Central memory CD8-positive, alpha-beta T cell (primary cell): ENCODE measurements at regions not wholly inside any gene's neighbourhood (a gene's known extent, or its start where the extent isn't known, plus 50 kb on each side); places are given as distances from the start of the nearest gene placed in this dataset.
"Not testable (repeated sequence)": the region's sequence is repeated elsewhere in the genome, so short reads cannot be mapped to it uniquely, and the experiment has no call there.

Experiments
- ATAC-seq: fragments of 150-1000 bp; cut with Tn5 transposase; replicated peaks from 2 replicates; pipeline ENCODE4 v1.10.0; 2022; ENCODE audit warnings: mild to moderate bottlenecking, moderate FRiP score, moderate number of reproducible peaks; ENCODE audit not compliant: poor library complexity, severe bottlenecking; ENCODE audit errors: extremely low read depth
- DNase-seq, 2 donors: peaks; one replicate each; pipeline ENCODE4 v3.0.0; 2021; ENCODE audit warnings: low spot score in 2 of 2
- H3K27ac Mint-ChIP-seq: one replicate; pipeline ENCODE4 v1.8.0; 2022; ENCODE audit warnings: low read depth, mild to moderate bottlenecking, moderate library complexity, mixed read lengths
- H3K27me3 Mint-ChIP-seq: one replicate; pipeline ENCODE4 v1.8.0; 2022; ENCODE audit warnings: mixed read lengths
- H3K36me3 Mint-ChIP-seq: one replicate; pipeline ENCODE4 v1.8.0; 2022; ENCODE audit warnings: mild to moderate bottlenecking, moderate library complexity, mixed read lengths; ENCODE audit not compliant: insufficient read depth
- H3K4me1 Mint-ChIP-seq: one replicate; pipeline ENCODE4 v1.8.0; 2022; ENCODE audit warnings: mixed read lengths
- H3K4me3 Mint-ChIP-seq: one replicate; pipeline ENCODE4 v1.8.0; 2022; ENCODE audit warnings: mild to moderate bottlenecking, moderate library complexity, mixed read lengths
- H3K9me3 Mint-ChIP-seq: one replicate; pipeline ENCODE4 v1.8.0; 2022; ENCODE audit warnings: mixed read lengths

DNA sequence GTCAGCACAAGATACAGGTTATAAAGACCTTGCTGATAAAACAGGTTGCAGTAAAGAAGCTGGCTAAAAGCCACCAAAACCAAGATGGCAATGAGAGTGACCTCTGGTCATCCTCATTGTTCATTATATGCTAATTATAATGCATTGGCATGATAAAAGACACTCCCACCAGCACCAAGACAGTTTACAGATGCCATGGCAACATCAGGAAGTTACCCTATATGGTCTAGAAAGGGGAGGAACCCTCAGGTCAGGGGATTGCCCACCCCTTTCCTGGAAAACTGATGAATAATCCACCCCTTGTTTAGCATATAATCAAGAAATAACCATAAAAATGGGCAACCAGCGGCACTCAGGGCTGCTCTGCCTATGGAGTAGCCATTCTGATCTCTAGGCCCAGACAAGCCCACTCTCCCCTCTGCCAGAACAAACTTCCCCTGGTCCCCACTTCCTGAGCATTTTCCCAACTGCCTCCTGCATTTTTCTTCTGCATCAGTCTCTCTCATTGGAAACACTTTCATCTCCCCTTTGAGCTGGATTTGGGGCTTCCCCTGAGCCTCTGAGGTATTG, 215.3 kb upstream of the SDK2 start:
- H3K4me3 Mint-ChIP-seq, DNase-seq, H3K36me3 Mint-ChIP-seq, H3K9me3 Mint-ChIP-seq, ATAC-seq, H3K4me1 Mint-ChIP-seq, H3K27ac Mint-ChIP-seq: not testable (repeated sequence)
- H3K27me3 Mint-ChIP-seq, result peaks cover 19% of the 10 kb centered on the region

- DNase-seq, result no peak
- no peaks in the 10 kb centered on the region for H3K9me3 Mint-ChIP-seq
- H3K36me3 Mint-ChIP-seq, result no peaks in the 10 kb centered on the region
- no peak overlapping the region for H3K4me3 Mint-ChIP-seq
- ATAC-seq, result no peak
- no peaks in the 10 kb centered on the region for H3K4me1 Mint-ChIP-seq
- peaks cover 35% of the 10 kb centered on the region for H3K27me3 Mint-ChIP-seq
- H3K27ac Mint-ChIP-seq, result no peak overlapping the region
These were observed 217.3 kb upstream of the SDK2 start for GRCh38 chr17:73861543-73861942.

GRCh38 chr17:73863761-73864535, 219.7 kb upstream of the SDK2 start:
- H3K4me3 Mint-ChIP-seq, result no peak overlapping the region
- H3K36me3 Mint-ChIP-seq, result peaks cover 3% of the 10 kb centered on the region
- ATAC-seq, result no peak

GRCh38 chr17:73865831-73866230, 221.6 kb upstream of the SDK2 start:
- no peak for DNase-seq
- H3K4me1 Mint-ChIP-seq, result no peaks in the 10 kb centered on the region
- H3K9me3 Mint-ChIP-seq, result no peaks in the 10 kb centered on the region
- H3K4me3 Mint-ChIP-seq, result no peak overlapping the region
- ATAC-seq, result no peak
- H3K27me3 Mint-ChIP-seq, result peaks cover 17% of the 10 kb centered on the region
- no peak overlapping the region for H3K27ac Mint-ChIP-seq
- peaks cover 3% of the 10 kb centered on the region for H3K36me3 Mint-ChIP-seq

More at GRCh38 chr17:73863761-73864535, 219.7 kb upstream of the SDK2 start:
- no peaks in the 10 kb centered on the region for H3K4me1 Mint-ChIP-seq
- no peaks in the 10 kb centered on the region for H3K9me3 Mint-ChIP-seq
- peaks cover 17% of the 10 kb centered on the region for H3K27me3 Mint-ChIP-seq
- DNase-seq, result no peak
- H3K27ac Mint-ChIP-seq, result no peak overlapping the region

DNA sequence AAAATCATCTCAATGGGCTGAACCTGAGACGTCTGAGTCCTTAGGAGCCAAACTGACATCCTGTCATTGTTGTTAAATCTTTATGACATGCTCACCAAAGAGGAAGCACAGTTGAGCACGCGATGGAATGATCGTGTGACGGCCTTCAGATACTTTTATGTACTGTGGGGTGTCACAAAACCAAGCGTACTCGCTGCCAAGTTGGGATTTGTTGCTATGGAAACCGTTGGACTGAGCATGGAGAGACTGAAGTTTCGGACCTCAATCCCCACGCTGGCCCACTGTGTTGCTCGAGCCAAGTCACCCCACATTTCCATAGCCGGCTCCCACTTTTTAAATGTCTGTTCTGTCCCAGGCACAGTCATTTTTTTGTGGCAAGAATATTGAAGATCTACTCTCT, 222.8 kb upstream of the SDK2 start:
- Mint-ChIP-seq H3K9me3 (no peaks in the 10 kb centered on the region), H3K36me3 (peaks cover 5% of the 10 kb centered on the region), H3K27me3 (peaks cover 28% of the 10 kb centered on the region), H3K27ac (no peak overlapping the region), H3K4me3 (no peak overlapping the region), H3K4me1 (no peaks in the 10 kb centered on the region)
- ATAC-seq (no peak), DNase-seq (no peak)

DNA sequence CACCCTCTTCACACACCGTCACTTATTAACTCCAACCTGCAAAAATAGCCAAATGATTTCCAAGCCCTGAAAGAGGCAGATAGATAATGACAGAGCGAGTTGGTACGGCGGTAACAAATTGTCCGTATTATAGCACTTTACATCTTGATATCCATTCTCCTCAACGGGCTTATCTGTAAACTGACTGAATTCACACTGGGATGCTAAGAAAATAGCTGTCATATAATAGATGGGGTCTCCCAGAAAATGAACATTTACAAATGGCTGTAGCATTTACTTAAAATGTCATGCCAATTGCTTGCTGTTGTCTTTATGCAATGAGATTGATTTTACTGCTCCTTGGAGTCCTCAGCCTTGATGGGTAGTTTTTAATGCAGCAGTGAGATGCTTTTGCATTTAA, 225.8 kb upstream of the SDK2 start:
- ATAC-seq (no peak), DNase-seq (no peak)
- H3K4me3 Mint-ChIP-seq, result no peak overlapping the region
- peaks cover 5% of the 10 kb centered on the region for H3K36me3 Mint-ChIP-seq
- no peak overlapping the region for H3K27ac Mint-ChIP-seq
- H3K4me1 Mint-ChIP-seq, result no peaks in the 10 kb centered on the region
- peaks cover 27% of the 10 kb centered on the region for H3K27me3 Mint-ChIP-seq
- no peaks in the 10 kb centered on the region for H3K9me3 Mint-ChIP-seq

GRCh38 chr17:73870473-73870872, 226.2 kb upstream of the SDK2 start:
- Mint-ChIP-seq H3K27me3 (peaks cover 23% of the 10 kb centered on the region), H3K36me3 (peaks cover 5% of the 10 kb centered on the region), H3K4me3 (no peak overlapping the region), H3K9me3 (no peaks in the 10 kb centered on the region), H3K4me1 (no peaks in the 10 kb centered on the region), H3K27ac (no peak overlapping the region)
- DNase-seq (no peak), ATAC-seq (no peak)

DNA sequence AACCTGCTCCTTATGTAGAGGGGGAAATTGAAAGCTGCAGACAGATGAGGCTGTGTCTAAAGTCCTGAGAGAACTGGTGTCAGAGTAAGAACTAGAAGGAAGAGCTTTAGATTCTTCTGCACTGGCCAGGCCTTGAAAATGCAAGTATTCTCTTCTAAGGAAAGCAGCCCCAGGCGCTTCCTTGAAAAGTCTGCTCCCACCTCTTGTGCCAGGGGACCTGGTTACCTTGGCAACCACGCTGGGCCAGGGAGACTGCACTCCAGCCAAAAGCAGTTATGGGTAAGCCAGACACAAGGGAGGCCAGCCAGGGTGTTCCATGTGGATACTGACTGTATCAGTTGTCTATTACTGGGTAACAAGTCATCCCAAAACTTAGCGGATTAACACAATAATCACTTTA, 228.6 kb upstream of the SDK2 start:
- Mint-ChIP-seq H3K27me3 (peaks cover 11% of the 10 kb centered on the region), H3K27ac (no peak overlapping the region), H3K4me3 (no peak overlapping the region), H3K36me3 (peaks cover 2% of the 10 kb centered on the region), H3K4me1 (no peaks in the 10 kb centered on the region), H3K9me3 (no peaks in the 10 kb centered on the region)
- DNase-seq, result no peak
- no peak for ATAC-seq

DNA sequence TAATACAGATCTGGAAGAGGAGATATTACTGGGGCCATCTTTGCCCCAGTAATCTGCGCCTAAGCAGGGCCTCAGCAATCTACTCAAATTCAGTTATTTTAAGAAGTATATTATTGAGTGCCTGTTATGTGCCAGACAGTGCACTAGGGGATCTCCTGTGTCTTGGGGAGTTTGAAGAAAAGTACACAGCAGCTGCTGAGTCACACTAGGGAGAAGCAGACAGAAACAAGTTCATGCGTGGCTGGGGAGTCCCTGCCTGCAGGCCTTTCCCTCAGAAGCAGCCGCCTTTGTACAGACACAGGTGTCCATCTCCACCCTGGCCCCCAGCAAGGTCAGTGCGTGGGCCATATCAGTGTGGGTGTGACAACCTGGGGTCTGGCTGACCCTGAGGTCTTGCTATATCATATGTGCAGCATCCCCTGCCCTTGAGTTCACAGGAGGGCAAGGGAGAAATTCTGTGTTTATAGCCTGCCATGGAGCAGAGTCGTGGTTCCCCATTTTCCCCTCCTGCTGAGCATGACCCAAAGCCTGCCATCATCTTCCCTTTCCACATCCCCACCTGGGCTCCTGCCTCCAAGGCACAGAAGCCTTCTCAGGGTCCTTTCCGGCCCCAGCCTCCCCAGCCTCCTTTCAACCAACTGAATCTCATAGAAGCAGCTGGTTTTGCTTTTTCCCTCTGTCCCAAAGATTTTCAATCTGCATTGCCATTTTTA, 229.9 kb upstream of the SDK2 start:
- Mint-ChIP-seq H3K4me3 (no peak overlapping the region), H3K9me3 (no peaks in the 10 kb centered on the region), H3K27me3 (peaks cover 21% of the 10 kb centered on the region), H3K27ac (no peak overlapping the region), H3K36me3 (peaks cover 2% of the 10 kb centered on the region), H3K4me1 (no peaks in the 10 kb centered on the region)
- ATAC-seq, result no peak
- DNase-seq, result no peak

DNA sequence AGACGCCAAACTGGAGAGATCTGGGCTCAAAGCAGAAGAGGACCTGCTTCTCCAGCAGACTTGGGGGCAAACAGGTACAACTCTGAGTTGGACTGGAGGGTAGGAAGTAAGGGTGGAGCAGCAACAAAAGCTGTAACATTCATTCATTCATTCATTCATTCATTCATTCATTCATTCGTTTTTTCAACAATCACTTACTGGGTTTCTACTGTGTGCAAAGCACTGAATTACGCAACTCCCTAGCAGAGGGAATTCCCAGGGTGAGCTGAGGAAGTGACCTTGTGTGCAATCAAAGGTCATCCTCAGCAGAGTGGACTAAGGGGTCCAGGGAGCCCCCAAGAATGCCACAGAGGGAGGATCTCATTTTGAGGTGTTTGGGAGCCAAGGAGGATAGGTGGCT, 231.1 kb upstream of the SDK2 start:
- DNase-seq, result no peak
- H3K4me3 Mint-ChIP-seq, result no peak overlapping the region
- peaks cover 30% of the 10 kb centered on the region for H3K27me3 Mint-ChIP-seq
- H3K4me1 Mint-ChIP-seq, result no peaks in the 10 kb centered on the region
- no peak overlapping the region for H3K27ac Mint-ChIP-seq
- peaks cover 2% of the 10 kb centered on the region for H3K36me3 Mint-ChIP-seq
- H3K9me3 Mint-ChIP-seq, result no peaks in the 10 kb centered on the region
- no peak for ATAC-seq

DNA sequence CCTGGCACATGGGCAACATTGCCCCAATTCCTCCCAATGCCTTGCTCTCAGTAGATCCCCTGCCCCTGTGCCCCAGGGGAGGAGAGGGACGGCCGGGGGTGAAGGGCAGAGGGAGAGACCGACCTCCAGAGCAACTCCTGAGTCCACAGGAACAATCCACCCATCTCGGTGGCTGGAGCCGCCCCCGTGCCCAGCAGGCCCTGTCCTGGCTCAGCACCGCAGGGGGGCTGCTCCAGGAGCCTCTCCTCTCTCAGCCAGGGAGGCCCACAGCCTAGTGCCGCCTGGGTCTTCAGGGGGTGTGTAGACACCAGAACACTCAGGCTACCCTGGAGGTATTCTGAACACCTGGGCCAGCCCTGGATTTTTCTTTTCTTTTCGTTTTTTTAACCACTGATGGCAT, 233.7 kb upstream of the SDK2 start:
- H3K27me3 Mint-ChIP-seq, result peaks cover 30% of the 10 kb centered on the region
- no peaks in the 10 kb centered on the region for H3K9me3 Mint-ChIP-seq
- ATAC-seq (no peak), DNase-seq (no peak)
- H3K36me3 Mint-ChIP-seq, result no peaks in the 10 kb centered on the region
- no peak overlapping the region for H3K4me3 Mint-ChIP-seq
- no peaks in the 10 kb centered on the region for H3K4me1 Mint-ChIP-seq
- H3K27ac Mint-ChIP-seq, result no peak overlapping the region

GRCh38 chr17:73878923-73879322, 234.7 kb upstream of the SDK2 start:
- ATAC-seq (no peak), DNase-seq (no peak)
- Mint-ChIP-seq H3K27ac (no peak overlapping the region), H3K27me3 (peaks cover 32% of the 10 kb centered on the region), H3K9me3 (no peaks in the 10 kb centered on the region), H3K36me3 (no peaks in the 10 kb centered on the region), H3K4me1 (no peaks in the 10 kb centered on the region), H3K4me3 (no peak overlapping the region)

GRCh38 chr17:73879987-73880386, 235.7 kb upstream of the SDK2 start:
- Mint-ChIP-seq H3K36me3 (no peaks in the 10 kb centered on the region), H3K27ac (no peak overlapping the region)

More at GRCh38 chr17:73879987-73880386, 235.7 kb upstream of the SDK2 start:
- Mint-ChIP-seq H3K4me1 (no peaks in the 10 kb centered on the region), H3K9me3 (no peaks in the 10 kb centered on the region), H3K4me3 (no peak overlapping the region), H3K27me3 (peaks cover 43% of the 10 kb centered on the region)
- ATAC-seq, result no peak
- no peak for DNase-seq
